Mammary epithelial cell (primary cell): ENCODE measurements at regions not wholly inside any gene's neighbourhood (a gene's known extent, or its start where the extent isn't known, plus 50 kb on each side); places are given as distances from the start of the nearest gene placed in this dataset.

Experiments used
- EZH2 ChIP-seq: IDR thresholded peaks from 2 replicates; pipeline ENCODE4 v1.6.1; 2012; ENCODE audit warnings: low read length, inconsistent platforms, borderline replicate concordance
- TF ChIP-seq, protein P1 (sequence below), 2 donors: IDR thresholded peaks in 1 of 2; conservative IDR thresholded peaks in 1 of 2; 2 replicates each; pipeline ENCODE4 v1.5.1; 2011 to 2012; ENCODE audit warnings: inconsistent platforms in 2 of 2, low read length in 2 of 2, mild to moderate bottlenecking in 2 of 2, control low read depth in 1 of 2, low read depth in 1 of 2; ENCODE audit not compliant: insufficient read depth in 1 of 2; ENCODE audit errors: extremely low read depth in 1 of 2

DNA sequence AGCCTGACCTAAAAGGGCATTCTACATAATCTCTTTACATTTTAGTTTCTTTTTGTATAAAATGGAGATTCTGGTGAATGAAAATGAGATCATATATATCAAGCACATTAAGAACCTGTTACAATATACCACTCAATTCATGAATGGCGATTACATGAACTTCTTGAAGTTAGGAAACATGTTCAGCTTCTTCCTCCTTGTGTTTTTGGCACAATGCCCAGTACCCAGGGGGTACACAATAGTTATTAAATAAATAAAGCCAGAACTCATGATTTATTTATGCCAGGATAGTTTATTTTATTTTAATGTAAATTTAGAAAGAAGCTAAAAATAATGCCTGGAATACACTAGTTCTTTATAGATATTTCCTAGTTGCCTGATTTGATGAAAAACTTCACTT, 186.0 kb upstream of the PTGFR start:
- TF ChIP-seq, protein P1, sequence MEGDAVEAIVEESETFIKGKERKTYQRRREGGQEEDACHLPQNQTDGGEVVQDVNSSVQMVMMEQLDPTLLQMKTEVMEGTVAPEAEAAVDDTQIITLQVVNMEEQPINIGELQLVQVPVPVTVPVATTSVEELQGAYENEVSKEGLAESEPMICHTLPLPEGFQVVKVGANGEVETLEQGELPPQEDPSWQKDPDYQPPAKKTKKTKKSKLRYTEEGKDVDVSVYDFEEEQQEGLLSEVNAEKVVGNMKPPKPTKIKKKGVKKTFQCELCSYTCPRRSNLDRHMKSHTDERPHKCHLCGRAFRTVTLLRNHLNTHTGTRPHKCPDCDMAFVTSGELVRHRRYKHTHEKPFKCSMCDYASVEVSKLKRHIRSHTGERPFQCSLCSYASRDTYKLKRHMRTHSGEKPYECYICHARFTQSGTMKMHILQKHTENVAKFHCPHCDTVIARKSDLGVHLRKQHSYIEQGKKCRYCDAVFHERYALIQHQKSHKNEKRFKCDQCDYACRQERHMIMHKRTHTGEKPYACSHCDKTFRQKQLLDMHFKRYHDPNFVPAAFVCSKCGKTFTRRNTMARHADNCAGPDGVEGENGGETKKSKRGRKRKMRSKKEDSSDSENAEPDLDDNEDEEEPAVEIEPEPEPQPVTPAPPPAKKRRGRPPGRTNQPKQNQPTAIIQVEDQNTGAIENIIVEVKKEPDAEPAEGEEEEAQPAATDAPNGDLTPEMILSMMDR (conservative IDR thresholded peaks at IDR 0.05 in 1 of 2, IDR thresholded peaks at IDR 0.05 in 1 of 2; ENCODE audit: extremely low read depth in 1 of 2, insufficient read depth in 1 of 2, low read depth in 1 of 2, low read length in 2 of 2): no peak
- TF ChIP-seq EZH2: no peak
